Activated CD4-positive, alpha-beta T cell treated with anti-CD3 and anti-CD28 coated beads, Interleukin-2, amount 50 U/mL, for 16 hours (primary cell): ENCODE measurements at regions not wholly inside any gene's neighbourhood (a gene's known extent, or its start where the extent isn't known, plus 50 kb on each side); places are given as distances from the start of the nearest gene placed in this dataset.

ENCODE experiments used
- DNase-seq: peaks from one replicate; pipeline ENCODE4 v3.0.0-alpha.2; 2020

DNA sequence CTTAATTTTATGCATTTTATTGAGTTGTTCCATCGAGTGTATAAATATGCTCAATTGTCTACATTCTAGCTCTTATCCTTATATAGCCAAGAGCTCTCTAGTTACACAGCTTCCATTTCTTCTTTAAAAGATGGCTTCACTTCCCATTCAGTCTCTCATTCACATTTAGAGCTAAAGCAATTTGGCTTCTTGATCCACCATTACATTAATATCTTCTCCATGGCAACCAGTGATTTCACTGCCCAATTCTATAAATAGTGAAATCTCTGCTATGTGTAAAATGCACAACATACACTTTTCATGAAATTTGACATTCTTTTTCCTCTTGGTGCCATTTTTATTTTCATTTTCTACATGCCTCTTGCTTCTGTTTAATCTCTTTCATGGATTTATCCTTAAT, 696.9 kb upstream of the ATXN8OS start:
- DNase-seq, result no peak

DNA sequence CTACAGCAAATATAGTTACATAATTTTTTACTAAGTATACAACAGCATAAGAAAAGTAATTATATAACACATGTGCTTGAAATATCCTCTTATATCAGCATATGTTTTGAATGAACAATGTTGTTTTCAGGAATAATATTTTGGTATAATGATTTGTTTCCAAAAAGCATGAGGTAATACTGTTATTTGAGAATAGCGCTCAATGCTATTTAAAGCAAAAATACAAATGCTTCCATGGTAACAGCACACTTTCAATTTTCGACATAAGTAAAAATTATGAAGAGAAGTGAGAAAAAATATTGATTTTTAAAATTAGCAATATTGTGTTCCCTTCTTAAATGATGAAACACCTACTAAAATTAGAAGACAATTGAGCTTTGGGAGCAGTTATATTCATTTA, 715.9 kb upstream of the ATXN8OS start:
- DNase-seq, result no peak

DNA sequence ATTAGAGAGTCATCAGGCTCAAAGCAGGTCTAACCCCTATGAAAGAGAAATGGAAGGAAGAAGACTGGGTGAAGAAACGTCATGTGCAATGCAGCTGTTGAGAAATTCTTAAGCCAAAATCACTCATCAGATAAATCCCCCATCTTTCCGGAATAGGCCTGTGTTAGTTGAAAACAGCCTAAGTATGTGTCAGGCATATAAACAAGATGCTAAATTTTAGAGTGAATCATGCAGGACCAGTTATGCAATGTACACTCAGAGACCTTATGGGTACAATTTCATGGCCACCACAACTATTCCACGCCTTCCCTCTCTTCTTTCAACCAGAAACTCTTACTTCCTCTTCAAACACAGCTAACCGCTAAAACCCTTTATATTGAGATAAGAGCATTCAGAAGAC, 717.7 kb upstream of the ATXN8OS start:
- no peak for DNase-seq

DNA sequence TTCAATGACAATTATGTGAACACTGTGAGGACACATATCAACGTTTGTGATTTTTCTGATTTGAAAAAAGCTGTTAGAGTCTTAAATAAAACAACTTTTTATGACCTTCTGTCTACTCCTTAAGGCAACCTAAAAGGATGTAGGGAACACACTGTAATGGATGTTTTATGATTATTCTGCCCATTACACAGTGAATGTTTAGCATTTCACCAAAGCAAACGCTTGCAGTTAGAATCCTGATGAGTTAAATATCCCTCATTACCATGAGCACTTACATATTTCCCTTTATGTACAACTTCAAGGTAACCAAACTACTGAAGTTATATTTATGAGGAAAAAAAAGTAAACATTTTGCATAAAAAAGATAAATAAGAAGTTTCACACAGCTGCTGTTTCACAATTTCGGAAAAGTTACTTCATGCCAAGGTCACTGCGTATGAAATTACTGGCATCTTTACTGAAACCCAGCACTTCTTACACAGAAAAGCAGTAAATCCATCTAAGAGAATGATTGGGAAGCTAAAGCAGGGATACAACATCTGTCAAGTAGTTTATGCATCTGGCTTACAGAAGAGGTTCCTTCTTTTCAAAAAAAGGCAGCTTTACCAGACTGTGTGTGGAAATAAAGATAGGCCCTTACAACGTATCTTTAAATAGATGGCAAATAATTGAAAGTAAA, 733.7 kb upstream of the ATXN8OS start:
- no peak for DNase-seq

DNA sequence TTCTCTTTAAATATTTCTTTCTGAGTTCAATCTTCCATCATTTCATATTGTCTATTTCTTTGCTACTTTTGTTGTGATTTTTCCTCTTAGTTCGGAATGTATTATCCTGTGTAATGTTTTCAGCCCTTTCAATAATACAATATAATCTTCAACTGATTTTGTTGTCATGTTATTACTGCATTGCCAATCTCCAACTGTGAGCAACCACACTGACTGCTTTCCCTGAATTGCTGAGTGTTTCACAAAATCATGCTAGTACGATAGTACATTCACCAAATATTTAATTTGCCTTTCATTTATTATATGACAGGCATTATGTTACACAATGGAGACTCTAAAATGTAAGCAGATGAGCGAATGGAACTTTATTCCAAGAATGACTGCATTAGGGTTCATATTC, 744.3 kb upstream of the ATXN8OS start:
- no peak for DNase-seq

DNA sequence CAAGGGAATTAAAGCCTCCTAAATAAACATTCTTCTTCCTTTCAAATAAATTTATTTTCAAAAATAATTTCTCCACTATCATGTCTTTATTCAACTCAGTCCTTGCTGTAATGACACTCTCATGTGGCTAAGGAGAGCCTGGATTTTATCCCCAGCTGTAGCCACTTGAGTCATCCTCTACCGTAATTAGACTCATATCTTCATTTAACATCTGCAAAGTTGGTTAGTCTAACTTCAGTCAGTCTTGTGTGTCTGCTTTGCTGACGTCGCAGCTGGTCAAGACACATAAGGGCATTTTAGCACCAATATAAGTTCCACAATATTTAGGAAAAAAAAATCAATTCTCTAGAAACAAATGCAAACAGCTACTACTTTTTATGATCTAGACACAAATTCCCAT, 776.4 kb upstream of the ATXN8OS start:
- no peak for DNase-seq

DNA sequence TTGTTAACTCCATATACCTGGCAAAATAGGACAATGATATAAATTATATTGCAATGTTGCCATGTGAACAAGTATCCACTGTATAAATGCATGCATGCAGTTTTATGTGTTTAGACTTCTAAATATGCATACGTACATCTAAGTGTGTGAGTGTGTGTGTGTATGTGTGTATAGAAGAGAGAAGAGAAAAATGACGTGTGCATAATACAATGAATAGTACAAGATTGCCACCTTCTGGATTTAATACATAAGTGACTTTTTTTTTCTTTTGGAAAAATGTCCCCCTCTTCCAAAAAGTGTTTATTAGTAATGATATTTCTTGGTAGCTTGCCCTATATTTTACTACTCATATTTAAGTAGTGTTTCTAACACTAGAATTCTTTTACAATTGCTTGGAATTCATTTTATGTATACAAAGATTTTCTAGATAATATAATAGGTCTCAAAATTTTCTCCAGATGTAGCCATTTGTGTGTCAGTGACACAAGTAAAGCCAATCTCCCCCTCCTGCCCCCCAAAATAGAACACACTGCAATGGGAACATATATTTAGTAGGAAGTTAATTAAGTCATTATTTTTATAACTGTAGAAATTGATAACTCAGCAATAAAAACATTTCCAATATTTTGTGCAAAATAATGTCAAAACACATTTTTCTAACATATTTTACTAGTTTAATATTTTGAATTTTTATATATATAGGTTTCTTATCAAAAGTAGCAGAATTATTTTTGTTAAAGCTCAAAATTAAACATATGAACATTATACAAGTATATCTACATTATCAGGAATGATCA, 783.3 kb upstream of the ATXN8OS start:
- no peak for DNase-seq

DNA sequence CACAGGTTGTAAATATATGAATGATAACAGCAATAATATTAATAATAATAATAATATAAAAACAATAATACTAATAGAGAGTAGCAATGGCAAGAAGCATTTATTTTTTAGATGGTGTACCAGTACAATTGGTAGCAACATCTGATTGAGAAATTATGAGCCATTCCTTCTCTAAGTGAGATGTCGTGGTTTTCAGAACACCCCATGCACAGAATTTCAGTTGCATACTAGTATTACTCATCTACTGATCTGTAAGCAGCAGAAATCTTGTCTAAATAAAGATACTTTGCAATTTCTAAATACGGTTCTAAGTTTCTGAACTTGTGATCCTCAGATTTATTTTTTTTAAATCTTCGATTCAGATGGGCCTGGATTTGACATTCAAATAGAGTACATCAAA, 788.0 kb upstream of the ATXN8OS start:
- no peak for DNase-seq

DNA sequence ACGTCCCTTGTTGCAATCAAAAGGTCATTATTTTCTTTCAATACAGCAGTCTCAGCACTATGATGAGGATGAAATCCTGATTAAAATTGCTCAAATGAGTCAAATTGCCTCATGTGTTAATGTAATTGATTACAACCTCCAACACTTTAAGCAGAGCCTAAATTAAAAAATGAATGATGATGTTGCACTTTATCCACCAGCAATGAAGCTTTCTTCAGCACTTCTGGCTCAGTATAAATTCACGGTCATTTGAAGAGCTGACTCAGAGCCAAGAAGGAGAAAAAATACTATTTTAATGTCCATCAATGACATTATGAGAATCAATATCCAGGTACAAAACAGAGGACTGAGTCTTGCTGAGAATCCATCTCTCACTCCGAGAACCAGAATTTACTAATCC, 792.6 kb upstream of the ATXN8OS start:
- DNase-seq, result no peak

DNA sequence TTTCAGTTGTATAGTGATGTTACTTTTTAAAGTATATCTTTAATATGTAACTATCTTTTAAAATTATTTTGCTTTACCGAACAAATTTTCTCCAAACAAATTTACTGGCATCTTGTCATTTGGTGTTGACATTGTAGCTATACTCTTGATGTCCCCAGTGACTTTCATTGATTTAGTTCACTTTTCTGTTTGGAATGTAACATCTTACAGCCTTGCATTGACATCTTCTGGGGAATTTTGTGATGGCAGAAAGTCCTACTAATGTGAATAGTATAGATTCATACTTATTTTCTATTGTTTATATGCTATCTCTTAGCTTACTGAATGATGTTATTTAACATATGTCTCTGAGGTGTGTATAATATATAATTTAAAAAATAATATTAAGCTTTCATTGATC, 800.9 kb upstream of the ATXN8OS start:
- no peak for DNase-seq

DNA sequence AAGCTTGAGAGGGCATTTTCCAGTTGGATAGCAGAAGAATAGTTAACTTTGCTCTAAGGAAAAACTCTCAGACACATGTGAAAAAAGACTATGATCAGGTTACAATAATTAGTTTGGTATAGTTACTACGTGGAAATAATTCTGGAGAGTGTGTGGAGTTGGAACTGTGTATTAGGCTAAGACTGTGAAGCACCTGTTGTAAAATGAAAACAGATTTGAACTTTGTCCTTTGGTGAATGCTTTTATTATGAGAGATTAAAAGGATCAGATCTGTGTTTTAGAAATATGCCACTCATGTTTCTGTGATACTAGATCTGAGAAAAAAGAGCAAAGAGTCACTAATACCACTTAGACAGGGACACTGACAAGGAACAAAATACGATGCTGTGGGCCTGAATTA, 807.5 kb upstream of the ATXN8OS start:
- no peak for DNase-seq

DNA sequence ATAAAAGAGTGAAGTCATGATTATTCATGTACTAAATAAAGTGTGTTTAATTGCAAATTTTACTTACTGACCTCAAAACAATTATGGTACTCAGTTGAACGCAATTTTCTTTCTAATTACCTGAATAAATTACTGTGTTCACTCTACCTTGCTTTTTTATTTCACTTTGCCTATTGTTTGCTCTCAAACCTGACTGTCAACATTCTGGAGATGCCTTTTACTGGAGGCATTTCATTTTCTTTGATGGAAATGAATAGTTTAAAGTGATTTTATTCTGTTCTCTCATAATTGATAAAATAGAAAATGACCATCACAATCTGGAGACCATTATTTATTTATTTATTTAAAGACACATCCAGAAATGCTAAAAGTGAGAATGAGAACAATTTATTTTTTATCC, 811.5 kb upstream of the ATXN8OS start:
- no peak for DNase-seq

DNA sequence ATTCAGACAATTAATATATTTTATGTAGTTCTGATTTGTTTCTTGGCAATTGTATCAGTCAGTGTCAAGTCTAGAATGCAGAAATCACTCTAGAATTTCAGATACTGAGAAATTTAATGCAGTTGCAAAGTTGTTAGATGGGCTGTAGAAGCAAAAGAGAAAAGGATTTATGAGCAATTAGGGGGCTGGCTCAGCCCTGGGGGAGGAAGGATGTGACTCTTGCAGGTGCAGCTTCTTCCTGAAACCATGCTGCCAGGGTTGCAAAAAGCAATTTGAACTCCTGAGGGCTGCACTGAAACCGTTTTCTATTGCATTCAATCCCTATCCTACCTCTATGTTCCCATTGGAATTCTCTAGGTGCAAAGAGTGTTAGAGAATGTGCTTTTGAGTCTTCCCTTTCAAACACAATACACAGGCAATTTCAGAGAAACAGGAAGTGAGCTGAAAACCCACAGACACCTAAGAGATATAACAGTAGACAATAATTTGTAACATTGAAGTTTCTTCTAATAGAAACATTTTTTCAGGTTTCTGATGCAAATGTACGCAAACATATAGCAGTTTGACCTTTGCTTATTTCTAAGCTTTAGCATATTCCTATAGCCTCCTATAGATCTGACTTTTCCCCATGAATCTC, 814.7 kb upstream of the ATXN8OS start:
- DNase-seq, result no peak

DNA sequence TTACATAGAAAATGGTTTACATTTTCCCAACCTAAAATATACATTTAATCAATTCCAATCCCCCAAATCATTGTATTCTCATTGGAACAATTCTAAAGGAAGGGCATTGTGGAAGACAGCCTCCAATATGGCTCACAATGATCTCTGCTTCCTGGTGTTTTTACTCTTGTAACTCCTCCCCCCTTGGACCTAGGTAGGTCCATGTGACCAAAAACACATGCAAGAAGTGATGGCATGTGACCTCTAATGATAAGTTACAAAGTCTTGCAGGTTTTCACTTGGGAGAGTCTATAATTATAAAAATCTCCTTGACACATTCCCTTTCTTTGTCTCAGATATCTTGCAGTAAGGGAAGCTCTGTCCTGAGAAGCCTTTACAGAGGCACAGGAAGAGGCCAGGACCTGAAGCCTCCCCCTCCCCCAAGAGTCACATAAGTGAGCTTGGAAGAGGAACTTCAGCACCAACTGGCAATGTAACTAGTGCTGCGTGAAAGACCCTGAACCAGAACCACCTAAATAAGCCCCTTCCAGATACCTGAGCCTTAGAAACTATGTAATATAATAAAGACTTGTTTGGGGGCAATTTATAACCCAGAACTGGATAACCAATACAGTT, 816.2 kb upstream of the ATXN8OS start:
- no peak for DNase-seq

DNA sequence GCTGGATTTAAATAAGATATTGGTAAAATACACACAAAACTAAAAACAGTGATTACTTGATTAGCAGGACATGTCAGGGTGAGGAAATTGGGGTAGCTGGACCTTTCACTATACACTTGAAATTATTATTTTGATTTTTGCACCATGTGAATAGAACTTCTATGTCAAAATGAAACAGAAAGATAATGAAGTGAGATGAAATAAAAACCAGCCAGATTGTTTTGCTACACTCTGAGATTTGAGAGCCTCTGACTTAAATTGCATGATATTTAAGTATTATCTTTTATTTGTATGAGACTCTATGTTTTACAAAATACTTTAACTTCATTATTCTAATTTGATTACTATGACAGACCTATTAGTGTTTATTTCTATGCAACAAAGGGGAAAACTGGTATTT, 819.6 kb upstream of the ATXN8OS start:
- no peak for DNase-seq

DNA sequence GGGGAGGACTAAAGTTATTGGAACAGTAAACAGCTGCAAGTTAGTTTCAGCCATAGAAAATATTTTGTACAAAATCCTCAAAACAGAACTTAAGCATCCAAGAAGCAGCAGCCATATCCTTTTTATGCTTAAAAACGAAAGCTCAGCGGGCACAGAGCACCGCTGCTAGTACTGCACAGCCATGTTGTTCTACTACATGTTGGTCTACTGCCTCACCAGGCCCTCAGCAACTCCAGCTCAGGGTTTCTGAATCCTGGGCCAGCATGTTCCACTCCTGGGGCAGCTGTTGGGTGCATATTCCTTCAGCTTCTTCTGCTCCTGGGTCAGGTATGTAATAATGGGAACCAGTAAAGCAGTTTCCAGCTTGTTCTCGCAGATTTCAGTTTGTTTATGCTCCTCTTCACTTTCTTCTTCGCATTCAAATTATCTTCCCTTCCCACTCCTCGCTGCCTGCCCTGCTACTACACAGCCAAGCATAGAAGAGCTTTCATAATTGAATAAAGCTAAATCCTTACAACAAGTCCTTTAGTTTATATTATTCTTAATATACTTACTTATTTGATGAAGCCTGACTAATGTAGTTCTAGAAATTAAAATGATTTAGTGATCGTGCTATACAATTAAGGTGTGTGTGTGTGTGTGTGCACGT, 820.5 kb upstream of the ATXN8OS start:
- no peak for DNase-seq

DNA sequence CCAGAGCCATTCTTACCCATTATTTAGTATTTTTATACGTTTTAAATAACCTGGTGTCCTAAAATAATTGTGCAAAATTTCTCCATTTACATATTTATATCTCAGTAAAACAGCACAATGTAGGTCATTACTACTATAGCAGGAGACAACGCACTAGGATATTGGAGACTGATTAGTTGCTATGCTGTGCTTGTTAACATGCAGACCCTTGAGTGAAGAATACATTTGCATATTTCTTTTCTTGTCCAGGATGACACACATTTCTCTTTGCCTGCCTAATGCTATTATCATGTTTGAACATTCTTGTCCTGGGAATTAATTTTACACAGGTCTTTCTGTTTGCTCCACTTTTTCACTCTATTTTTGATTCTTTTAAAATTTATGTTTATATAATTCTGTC, 823.8 kb upstream of the ATXN8OS start:
- no peak for DNase-seq

DNA sequence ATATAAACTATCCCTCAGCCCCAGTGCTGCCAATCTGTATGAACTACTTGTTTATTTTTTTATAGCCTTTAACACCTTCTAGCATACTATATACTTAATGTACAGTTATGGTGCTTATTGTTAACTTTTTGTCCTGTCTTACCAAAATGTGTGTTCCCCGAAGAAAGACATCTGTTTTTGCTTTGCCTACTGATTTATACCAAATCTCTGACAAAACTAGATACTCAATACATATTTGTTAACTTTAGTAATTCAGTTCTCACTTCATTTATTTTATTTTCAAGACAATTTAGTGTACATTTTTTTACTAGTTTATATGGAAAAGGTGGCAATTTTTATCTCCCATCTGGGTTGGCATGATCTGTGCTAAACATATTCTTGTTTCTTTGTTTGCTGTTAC, 824.3 kb upstream of the ATXN8OS start:
- DNase-seq, result no peak

DNA sequence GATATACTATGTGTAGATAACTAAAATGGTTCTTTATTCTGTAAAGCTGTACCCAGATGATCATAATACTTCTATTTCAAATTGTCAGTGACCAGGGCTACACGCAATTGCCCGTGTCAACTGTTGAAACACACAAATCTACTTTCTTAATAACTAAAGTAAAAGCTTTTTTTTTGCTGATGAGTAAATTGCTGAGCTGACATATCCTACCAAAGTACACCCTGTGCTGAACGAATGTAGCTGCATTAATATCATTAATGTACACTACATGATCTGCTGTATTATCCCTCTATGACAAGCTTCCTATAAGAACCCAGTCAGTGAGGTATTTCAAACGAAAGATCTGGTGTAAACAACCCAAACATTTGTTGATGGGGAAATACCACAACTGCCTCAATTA, 827.2 kb upstream of the ATXN8OS start:
- no peak for DNase-seq

DNA sequence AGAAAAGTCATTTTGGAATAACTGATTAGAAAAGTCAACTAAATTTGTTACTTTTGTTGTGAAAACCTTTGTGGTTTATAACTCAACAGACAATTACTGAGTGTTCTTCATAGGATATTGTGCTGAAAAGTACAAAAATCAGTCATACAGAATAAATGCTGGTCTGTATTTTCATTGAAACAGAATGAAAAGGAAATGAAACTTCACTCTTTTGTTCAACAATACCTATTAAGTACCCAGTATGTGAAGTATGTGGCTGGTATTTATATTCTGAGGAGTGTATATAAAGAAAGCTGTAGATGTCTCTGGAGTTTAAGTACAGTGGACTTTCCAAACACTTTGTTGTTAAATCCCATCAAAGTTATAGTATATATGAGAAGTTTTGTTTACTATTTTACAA, 828.4 kb upstream of the ATXN8OS start:
- no peak for DNase-seq

DNA sequence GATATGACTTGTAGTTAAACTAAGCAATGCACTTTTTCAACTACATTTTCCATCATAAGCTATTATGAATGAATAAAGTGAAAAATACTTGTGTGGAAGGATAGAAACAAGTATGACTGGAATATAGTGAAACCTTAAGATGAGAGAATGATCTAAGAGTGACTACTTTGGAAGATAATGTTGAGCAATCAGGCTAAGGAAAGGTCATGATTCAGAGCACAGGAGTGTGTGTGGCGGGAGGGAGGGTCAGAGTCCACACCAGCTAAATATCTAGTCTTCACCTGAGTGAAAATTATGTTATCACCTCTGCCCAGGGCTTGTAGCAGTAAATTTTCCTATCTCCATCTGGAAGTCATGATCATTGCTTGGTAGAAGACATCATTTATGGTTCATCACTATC, 833.4 kb upstream of the ATXN8OS start:
- no peak for DNase-seq

DNA sequence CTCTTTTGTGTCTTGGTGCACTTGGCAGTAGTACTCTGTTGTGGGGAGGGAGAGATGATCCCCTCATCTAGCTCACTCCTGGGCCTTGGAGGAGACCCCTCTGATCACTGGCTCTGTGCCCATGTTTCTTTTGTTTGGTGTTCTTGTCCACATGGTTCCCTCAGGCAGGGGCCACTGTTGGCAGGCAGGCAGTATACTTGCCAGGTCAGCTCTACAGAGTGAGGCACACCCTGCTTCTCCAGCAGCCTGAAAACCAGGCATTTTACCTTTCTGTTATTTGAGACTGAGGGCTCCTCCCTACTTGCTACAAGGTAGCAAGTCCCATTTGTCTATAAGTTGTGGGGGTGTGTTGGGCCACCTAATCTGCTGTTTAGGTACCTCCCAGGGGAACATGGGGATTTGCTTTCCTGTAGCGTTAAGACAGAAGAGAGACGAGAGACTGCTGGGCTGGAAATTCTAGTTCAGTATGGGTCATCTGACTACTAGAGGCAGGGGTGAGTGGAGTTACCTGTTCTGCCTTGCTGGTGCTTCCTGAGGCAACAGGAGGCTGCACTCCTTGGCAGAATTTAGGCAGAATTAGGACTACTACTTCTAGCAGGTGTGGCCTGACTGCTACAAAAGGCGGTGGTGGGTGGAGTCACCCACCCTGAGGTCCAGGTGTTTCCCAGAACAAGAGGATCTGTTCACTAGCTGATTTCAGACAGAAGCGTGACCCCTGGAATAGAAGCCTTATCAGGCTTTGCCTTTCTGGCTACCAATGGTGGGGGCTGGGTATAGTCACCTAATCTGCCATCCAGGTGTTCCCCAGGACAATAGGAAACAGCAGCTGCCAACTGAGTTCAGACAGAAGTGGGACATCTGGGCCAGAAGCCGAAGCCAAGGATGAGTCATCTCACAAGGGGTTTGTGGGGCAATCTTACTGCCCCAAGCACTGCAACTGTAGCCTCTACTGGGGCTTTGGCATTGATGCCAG, 843.0 kb upstream of the ATXN8OS start:
- no peak for DNase-seq
